ENCODE measurements at regions not wholly inside any gene's neighbourhood (a gene's known extent, or its start where the extent isn't known, plus 50 kb on each side); places are given as distances from the start of the nearest gene placed in this dataset.

GRCh38 chr7:70925411-70926115, 206.4 kb upstream of the GALNT17 start:
- no peak for DNase-seq (ENCODE audit: low spot score in 2 of 2)
- Mint-ChIP-seq H3K9me3 (peaks cover 4% of the 10 kb centered on the region), H3K27ac (no peak overlapping the region)

GRCh38 chr7:70926666-70927065, 205.3 kb upstream of the GALNT17 start:
- Mint-ChIP-seq H3K4me3 (no peak overlapping the region), H3K36me3 (no peaks in the 10 kb centered on the region), H3K27ac (no peak overlapping the region), H3K9me3 (peaks cover 4% of the 10 kb centered on the region), H3K27me3 (no peaks in the 10 kb centered on the region), H3K4me1 (no peaks in the 10 kb centered on the region)
- DNase-seq (ENCODE audit: low spot score in 2 of 2), result no peak
- ATAC-seq (ENCODE audit: low read depth), result no peak

More at GRCh38 chr7:70925411-70926115, 206.4 kb upstream of the GALNT17 start:
- ATAC-seq (ENCODE audit: low read depth), result no peak
- H3K36me3 Mint-ChIP-seq, result no peaks in the 10 kb centered on the region
- no peak overlapping the region for H3K4me3 Mint-ChIP-seq
- no peaks in the 10 kb centered on the region for H3K27me3 Mint-ChIP-seq
- H3K4me1 Mint-ChIP-seq, result no peaks in the 10 kb centered on the region

- no peak overlapping the region for H3K4me3 Mint-ChIP-seq
- ATAC-seq (ENCODE audit: low read depth), result no peak
- peaks cover 1% of the 10 kb centered on the region for H3K27me3 Mint-ChIP-seq
- no peaks in the 10 kb centered on the region for H3K4me1 Mint-ChIP-seq
- peaks cover 2% of the 10 kb centered on the region for H3K36me3 Mint-ChIP-seq
- H3K27ac Mint-ChIP-seq, result no peak overlapping the region
- DNase-seq (ENCODE audit: low spot score in 2 of 2), result no peak
- H3K9me3 Mint-ChIP-seq, result peaks cover 3% of the 10 kb centered on the region
These were observed 196.6 kb upstream of the GALNT17 start for GRCh38 chr7:70935311-70935710.

DNA sequence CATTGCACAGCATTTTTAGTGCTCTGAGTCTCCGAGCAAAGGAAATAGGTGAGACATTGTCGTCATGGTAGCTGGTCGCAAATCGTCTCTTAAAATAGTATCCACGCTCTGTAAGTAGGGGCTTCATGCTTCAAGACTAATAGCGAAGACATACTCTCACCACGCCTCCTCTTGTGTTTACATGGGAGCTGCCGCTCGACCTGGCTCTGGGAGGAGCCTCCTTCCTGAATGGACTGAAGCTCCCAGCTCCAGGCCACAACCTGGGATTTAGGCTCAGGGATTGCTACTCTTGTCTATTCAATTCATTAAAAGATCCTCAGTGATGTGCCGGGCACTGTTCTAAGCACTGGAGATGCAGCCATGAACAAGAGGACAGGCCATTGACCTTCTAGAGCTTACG, 196.1 kb upstream of the GALNT17 start:
- no peak for DNase-seq (ENCODE audit: low spot score in 2 of 2)
- no peak for ATAC-seq (ENCODE audit: low read depth)
- Mint-ChIP-seq H3K27ac (no peak overlapping the region), H3K4me1 (no peaks in the 10 kb centered on the region), H3K36me3 (peaks cover 2% of the 10 kb centered on the region), H3K4me3 (no peak overlapping the region), H3K9me3 (peaks cover 3% of the 10 kb centered on the region), H3K27me3 (peaks cover 1% of the 10 kb centered on the region)

DNA sequence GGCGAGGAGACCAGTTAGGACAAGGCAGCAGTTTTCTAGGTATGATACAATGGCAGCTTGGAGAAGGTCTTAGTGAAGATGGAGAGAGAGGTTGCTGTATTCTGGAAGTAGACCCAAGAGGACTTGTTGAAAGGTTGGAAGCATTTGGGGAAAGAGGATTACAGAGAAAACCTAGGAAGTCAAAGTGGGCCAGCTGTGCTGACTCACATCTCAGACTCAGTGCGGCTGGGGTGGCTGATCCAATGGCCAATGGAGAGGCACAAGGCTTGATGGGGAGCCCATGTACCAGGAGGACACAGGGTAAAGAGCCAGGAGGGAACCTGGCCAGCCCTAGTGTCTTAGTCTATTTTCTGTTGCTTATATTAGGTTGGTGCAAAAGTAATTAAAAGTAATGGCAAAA, 194.5 kb upstream of the GALNT17 start:
- Mint-ChIP-seq H3K27ac (no peak overlapping the region), H3K36me3 (peaks cover 2% of the 10 kb centered on the region), H3K9me3 (peaks cover 4% of the 10 kb centered on the region), H3K4me1 (no peaks in the 10 kb centered on the region), H3K27me3 (peaks cover 1% of the 10 kb centered on the region), H3K4me3 (no peak overlapping the region)
- ATAC-seq (ENCODE audit: low read depth) (no peak), DNase-seq (ENCODE audit: low spot score in 2 of 2) (no peak)

GRCh38 chr7:70940597-70940996, 191.3 kb upstream of the GALNT17 start:
- H3K27me3 Mint-ChIP-seq, result peaks cover 1% of the 10 kb centered on the region
- no peak for DNase-seq (ENCODE audit: low spot score in 2 of 2)
- peaks cover 2% of the 10 kb centered on the region for H3K36me3 Mint-ChIP-seq
- peaks cover 13% of the 10 kb centered on the region for H3K9me3 Mint-ChIP-seq
- H3K27ac Mint-ChIP-seq, result no peak overlapping the region
- H3K4me1 Mint-ChIP-seq, result no peaks in the 10 kb centered on the region
- H3K4me3 Mint-ChIP-seq, result no peak overlapping the region
- ATAC-seq (ENCODE audit: low read depth), result no peak

GRCh38 chr7:70942791-70943190, 189.2 kb upstream of the GALNT17 start:
- Mint-ChIP-seq H3K27ac (no peak overlapping the region), H3K27me3 (no peaks in the 10 kb centered on the region), H3K4me3 (no peak overlapping the region), H3K4me1 (no peaks in the 10 kb centered on the region), H3K36me3 (no peaks in the 10 kb centered on the region), H3K9me3 (peaks cover 13% of the 10 kb centered on the region)
- no peak for ATAC-seq (ENCODE audit: low read depth)
- no peak for DNase-seq (ENCODE audit: low spot score in 2 of 2)

DNA sequence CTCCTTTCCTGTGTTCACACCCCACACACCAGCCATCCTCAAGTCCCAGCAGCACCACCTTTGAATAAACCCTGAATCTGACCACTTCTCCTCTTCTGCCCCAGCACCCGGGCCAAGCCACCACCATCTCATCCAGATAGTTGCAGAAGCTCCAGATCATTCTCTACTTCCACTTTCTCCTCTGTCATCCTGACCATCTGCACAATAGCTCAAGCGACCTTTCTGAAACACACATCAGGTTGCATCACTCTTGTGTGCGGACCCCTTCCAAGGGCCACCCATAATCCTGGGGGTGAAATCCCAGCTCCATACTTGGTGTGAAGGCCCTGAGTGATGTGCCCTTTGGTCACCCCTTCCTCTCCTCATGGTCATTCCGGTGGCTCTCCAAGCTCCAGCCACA, 187.4 kb upstream of the GALNT17 start:
- H3K4me3 Mint-ChIP-seq, result no peak overlapping the region
- no peaks in the 10 kb centered on the region for H3K27me3 Mint-ChIP-seq
- no peak overlapping the region for H3K27ac Mint-ChIP-seq
- ATAC-seq (ENCODE audit: low read depth) (no peak), DNase-seq (ENCODE audit: low spot score in 2 of 2) (no peak)
- H3K36me3 Mint-ChIP-seq, result no peaks in the 10 kb centered on the region
- H3K9me3 Mint-ChIP-seq, result peaks cover 13% of the 10 kb centered on the region
- no peaks in the 10 kb centered on the region for H3K4me1 Mint-ChIP-seq

DNA sequence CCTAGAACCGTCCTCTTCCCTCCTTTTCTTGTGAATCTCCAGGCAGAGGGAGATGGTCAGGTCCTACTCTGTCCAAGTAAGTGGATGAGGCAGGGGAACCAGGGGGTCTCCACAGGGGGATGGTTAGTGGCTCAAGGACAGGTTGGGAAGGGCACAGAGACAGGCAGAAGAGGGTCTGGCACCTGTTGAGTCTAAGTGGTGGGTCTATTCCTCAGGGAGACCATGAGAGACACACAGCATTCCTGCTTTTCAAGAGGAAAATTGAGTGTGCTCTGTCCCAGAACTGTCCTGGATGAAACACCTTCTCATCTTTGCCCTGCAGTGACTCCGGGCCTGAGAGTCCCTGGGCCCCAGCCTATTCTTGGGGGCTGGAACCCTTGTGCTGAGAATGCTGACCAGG, 184.8 kb upstream of the GALNT17 start:
- Mint-ChIP-seq H3K27me3 (no peaks in the 10 kb centered on the region), H3K4me1 (no peaks in the 10 kb centered on the region), H3K27ac (no peak overlapping the region), H3K9me3 (peaks cover 16% of the 10 kb centered on the region), H3K4me3 (no peak overlapping the region), H3K36me3 (no peaks in the 10 kb centered on the region)
- DNase-seq (ENCODE audit: low spot score in 2 of 2) (no peak), ATAC-seq (ENCODE audit: low read depth) (no peak)

DNA sequence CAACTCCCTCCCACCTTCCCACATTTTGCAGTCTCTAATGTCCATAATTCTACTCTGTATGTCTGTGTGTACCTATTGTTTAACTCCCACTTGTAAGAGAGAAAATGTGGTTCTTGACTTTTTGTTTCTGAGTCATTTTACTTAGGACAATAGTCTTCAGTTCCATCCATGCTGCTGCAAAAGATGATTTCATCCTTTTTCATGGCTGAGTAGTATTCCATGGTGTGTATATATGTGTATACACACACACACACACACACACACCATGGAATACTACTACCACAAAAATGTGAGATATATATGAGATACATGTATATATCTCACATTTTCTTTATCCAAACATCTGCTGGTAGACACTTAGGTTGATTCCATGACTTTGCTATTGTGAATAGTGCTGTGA, 182.1 kb upstream of the GALNT17 start:
- ATAC-seq (ENCODE audit: low read depth) (no peak), DNase-seq (ENCODE audit: low spot score in 2 of 2) (no peak)
- no peaks in the 10 kb centered on the region for H3K4me1 Mint-ChIP-seq
- H3K9me3 Mint-ChIP-seq, result peaks cover 8% of the 10 kb centered on the region
- H3K27ac Mint-ChIP-seq, result no peak overlapping the region
- H3K27me3 Mint-ChIP-seq, result no peaks in the 10 kb centered on the region
- H3K4me3 Mint-ChIP-seq, result no peak overlapping the region
- H3K36me3 Mint-ChIP-seq, result no peaks in the 10 kb centered on the region

GRCh38 chr7:70951271-70951962, 180.5 kb upstream of the GALNT17 start:
- Mint-ChIP-seq H3K27me3 (no peaks in the 10 kb centered on the region), H3K9me3 (peaks cover 7% of the 10 kb centered on the region), H3K27ac (no peak overlapping the region), H3K4me1 (no peaks in the 10 kb centered on the region), H3K4me3 (no peak overlapping the region), H3K36me3 (no peaks in the 10 kb centered on the region)
- DNase-seq (ENCODE audit: low spot score in 2 of 2) (no peak), ATAC-seq (ENCODE audit: low read depth) (no peak)

DNA sequence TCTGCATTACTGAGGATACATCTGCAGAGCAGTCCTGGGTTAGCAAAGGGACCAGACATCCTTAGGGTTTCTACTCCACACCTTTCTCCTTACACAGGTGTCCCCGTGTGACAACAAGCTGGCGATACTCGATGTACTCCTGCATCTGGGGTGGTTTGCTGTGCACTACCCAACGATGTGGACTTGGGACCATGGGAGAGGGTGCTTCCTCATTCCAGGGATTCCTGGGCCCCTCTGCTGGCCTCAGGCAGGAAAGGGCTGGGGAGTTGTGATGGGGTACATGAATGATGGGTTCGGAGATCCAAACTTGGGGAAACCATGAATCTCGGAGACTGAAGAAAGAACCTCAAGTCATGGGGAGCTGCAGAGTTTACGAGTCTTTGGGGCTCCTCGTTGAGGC, 179.6 kb upstream of the GALNT17 start:
- Mint-ChIP-seq H3K4me3 (no peak overlapping the region), H3K27me3 (no peaks in the 10 kb centered on the region), H3K36me3 (no peaks in the 10 kb centered on the region), H3K9me3 (peaks cover 7% of the 10 kb centered on the region), H3K4me1 (no peaks in the 10 kb centered on the region), H3K27ac (no peak overlapping the region)
- ATAC-seq (ENCODE audit: low read depth) (no peak), DNase-seq (ENCODE audit: low spot score in 2 of 2) (no peak)

GRCh38 chr7:70953331-70953741, 178.6 kb upstream of the GALNT17 start:
- peaks cover 6% of the 10 kb centered on the region for H3K9me3 Mint-ChIP-seq
- no peaks in the 10 kb centered on the region for H3K36me3 Mint-ChIP-seq
- no peaks in the 10 kb centered on the region for H3K4me1 Mint-ChIP-seq
- no peak overlapping the region for H3K27ac Mint-ChIP-seq
- H3K27me3 Mint-ChIP-seq, result no peaks in the 10 kb centered on the region
- no peak for ATAC-seq (ENCODE audit: low read depth)
- no peak for DNase-seq (ENCODE audit: low spot score in 2 of 2)
- no peak overlapping the region for H3K4me3 Mint-ChIP-seq

GRCh38 chr7:70953796-70954195, 178.1 kb upstream of the GALNT17 start:
- H3K4me1 Mint-ChIP-seq, result no peaks in the 10 kb centered on the region
- peaks cover 6% of the 10 kb centered on the region for H3K9me3 Mint-ChIP-seq
- no peaks in the 10 kb centered on the region for H3K27me3 Mint-ChIP-seq
- no peak for DNase-seq (ENCODE audit: low spot score in 2 of 2)
- H3K36me3 Mint-ChIP-seq, result no peaks in the 10 kb centered on the region
- H3K27ac Mint-ChIP-seq, result no peak overlapping the region
- ATAC-seq (ENCODE audit: low read depth), result no peak
- H3K4me3 Mint-ChIP-seq, result no peak overlapping the region

- no peaks in the 10 kb centered on the region for H3K36me3 Mint-ChIP-seq
- peaks cover 10% of the 10 kb centered on the region for H3K9me3 Mint-ChIP-seq
- H3K27me3 Mint-ChIP-seq, result no peaks in the 10 kb centered on the region
- no peak for ATAC-seq (ENCODE audit: low read depth)
- H3K27ac Mint-ChIP-seq, result no peak overlapping the region
- no peak for DNase-seq (ENCODE audit: low spot score in 2 of 2)
- H3K4me3 Mint-ChIP-seq, result no peak overlapping the region
- H3K4me1 Mint-ChIP-seq, result no peaks in the 10 kb centered on the region
These were observed 159.3 kb upstream of the GALNT17 start for GRCh38 chr7:70972693-70973092.
